GM21367 (cell line): ENCODE measurements at regions not wholly inside any gene's neighbourhood (a gene's known extent, or its start where the extent isn't known, plus 50 kb on each side); places are given as distances from the start of the nearest gene placed in this dataset.

Experiments
- ATAC-seq: cut with Tn5 transposase; IDR thresholded peaks from one replicate; pipeline ENCODE4 v1.9.1; 2021; ENCODE audit not compliant: unreplicated experiment

DNA sequence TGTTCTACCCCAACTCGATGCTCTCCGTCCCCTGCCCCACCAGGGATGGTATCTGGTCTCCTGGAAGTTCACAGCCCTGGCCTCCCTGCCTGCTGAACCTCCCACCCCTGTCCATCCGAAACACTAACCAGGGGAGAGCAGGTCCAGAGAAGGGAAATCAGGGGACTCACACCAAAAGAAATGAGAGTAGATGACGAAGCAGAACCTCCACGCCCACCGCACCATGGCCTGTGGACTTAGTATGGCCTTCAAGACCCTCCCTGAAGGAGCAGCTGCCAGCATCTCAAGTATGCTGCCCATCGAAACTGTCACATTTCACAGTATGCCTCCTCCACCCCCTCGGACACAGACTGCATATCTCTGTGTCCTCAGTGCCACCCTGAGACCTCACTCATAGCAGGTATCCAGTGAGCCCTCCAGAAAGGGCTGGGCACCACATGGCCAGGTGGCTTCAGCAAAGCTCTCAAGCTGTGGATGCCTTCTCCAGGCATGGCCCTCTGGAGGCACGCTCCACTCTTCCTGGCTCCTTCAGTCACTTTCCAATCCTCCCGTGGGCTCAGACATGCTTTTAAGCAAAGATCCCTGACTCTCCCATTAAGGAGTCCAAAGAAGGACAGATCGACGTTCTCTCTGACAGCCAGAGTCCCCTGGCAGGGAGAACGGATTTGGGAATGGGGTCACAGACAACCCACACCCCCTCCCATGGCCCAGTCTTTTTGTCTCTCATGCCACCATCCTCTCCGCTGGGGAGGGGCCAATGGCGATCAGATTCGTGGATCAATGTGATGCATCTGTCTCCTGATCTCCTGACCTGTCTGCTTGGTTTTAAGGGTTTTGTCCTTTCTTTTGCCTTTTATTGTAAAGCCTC lies 158.4 kb downstream of the ANKRD60 start:
- no peak for ATAC-seq

GRCh38 chr20:58069207-58069606 lies 159.2 kb downstream of the ANKRD60 start:
- no peak for ATAC-seq

DNA sequence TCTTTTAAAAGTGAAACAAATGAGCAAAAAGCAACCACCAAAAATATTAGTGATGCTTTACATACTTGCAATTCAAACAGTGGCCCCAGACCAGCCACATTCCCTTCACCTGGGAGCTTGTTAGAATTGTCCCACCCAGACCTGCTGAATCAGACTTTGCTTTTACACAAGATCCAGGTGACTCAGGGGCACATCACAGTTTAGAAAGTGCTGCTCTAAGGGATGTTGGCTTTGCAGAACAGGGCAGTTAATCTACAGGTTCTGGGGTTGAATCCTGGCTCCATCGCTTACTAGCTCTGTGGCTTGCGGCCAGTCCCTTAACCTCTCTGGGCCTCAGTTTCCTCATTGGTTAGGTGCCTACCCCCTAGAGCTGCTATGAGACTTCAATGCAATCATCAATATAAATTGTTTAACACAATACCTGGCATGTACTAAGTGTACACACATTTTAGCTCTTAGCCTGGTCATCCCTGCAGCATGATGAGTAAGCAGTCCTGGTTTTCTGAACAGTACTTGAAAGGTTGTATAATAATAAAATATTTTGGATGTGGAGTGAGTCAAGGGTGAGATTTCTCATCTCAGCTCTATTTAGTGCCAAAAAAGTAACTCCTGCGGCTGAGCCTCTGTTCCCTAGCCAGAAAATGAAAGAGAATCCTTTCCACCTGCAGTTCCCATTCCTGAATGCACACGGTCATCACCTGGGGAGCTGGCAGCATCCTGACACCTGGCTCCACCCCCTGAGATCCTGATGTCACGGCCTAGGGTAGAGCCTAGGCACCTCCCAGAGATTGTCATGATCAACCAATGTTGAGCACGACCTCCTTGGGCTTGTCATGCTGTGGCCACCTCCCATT lies 162.7 kb downstream of the ANKRD60 start:
- ATAC-seq: no peak

DNA sequence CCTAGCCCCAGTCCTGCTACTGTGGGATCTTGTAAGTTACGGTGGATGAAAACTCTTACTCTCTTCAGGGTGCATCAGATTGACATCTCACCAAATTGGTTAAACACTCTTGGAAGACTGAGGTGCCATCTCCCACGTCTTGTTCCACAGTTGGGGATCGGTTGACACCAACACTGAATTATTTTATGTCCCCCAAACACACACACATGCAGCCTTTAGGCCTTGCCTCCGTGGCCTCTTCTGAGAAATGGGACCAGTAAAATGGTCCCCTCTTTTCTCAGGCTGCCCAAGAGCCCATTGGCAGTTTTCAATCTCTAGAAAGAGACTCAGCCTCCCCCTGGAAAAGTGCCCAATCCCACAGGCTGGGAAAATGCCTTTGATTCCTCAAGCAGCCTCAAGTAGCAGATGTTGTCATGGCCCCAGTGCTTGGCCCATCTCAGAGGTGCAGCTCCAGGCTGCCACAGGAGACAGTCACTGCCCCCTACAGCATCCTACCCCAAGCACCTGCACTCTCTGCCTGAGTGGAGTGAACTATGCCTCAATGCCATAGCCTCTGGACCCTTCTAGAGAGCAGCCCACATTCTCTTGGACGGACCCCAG lies 163.9 kb downstream of the ANKRD60 start:
- no peak for ATAC-seq

- ATAC-seq: no peak
Measured at GRCh38 chr20:58059260-58059544, 169.3 kb downstream of the ANKRD60 start.

GRCh38 chr20:58058421-58059259 lies 169.8 kb downstream of the ANKRD60 start:
- ATAC-seq: no peak

- ATAC-seq: no peak
Measured at GRCh38 chr20:58056921-58057686, 171.3 kb downstream of the ANKRD60 start.

GRCh38 chr20:58056021-58056591 lies 172.3 kb downstream of the ANKRD60 start:
- ATAC-seq: no peak

DNA sequence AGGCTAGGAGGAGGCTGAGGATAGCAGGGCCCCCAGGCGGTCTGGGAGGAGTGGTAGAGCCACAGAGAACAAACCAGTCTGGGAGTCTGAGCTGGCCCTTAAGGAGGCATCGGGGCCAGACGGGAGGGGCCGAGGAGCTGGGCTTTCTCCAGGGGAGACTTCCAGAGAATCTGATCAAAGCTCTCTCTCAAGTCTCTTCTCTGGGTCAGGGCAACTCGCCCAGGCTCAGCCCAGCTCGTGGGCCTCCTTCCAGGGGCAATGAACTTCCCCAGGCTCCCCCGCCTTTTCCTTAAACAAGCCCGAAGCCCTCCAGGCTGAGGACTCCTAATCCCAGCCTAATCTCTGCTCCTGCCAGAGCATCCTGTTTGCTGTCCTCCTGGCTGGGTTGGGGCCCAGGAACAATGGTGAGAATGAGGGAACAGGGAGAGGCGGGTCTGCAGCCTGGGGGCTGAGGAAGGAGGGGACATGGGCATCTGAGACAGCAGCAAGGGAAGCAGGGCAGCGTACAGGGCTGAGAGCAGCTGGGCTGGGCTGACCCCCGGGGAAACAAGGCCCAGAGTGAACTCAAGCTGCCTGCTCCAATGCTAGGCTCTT lies 173.6 kb downstream of the ANKRD60 start:
- no peak for ATAC-seq

DNA sequence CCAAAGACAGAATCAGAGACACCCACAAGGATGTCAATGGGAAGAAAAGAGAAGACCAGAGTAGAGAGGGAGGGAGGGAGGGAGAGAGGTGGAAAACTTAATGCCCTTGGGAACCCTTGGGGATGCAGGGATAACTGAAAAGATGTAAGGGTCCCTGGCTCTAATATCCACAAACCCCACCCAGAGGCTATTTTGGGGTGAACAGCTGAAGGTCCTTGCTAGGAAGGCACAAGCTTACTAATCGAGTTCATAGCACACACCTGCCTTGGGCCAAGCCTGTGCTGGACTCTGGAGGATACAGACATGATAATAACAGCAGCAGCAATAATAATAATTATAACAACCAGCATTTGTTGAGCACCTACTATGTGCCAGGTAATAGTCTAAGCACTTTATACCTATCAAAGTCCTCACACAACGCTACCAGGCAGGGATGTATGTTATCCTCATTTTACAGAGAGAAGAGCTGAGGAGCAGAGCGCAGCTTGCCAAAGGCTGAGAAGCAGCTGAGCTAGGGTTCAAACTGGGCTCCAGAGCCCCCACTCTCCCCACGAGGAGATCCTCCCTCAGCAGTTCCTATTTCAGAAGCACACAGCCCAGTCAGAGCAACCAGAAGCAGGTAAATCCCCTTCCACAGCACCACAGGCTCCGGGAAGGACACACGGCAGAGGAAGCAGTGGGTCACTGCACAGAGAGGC lies 174.2 kb downstream of the ANKRD60 start:
- no peak for ATAC-seq

- ATAC-seq: no peak
Measured at GRCh38 chr20:58053391-58054055, 174.9 kb downstream of the ANKRD60 start.

DNA sequence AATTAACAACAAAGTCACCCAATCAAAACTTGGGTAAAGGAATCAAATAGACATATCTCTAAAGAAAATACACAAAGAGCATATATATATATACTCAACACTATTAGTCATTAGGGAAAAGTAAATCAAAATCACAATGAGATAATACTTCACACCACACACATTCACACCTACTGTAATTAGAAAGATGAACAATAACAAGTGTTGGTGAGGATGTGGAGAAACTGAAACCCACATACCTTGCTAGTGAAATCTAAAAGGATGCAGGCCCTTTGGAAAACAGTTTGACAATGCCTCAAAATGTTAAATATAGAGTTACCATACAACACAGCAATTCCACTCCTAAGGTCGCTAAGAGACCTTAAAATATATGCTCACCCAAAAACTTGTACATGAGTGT lies 177.1 kb downstream of the ANKRD60 start:
- no peak for ATAC-seq

DNA sequence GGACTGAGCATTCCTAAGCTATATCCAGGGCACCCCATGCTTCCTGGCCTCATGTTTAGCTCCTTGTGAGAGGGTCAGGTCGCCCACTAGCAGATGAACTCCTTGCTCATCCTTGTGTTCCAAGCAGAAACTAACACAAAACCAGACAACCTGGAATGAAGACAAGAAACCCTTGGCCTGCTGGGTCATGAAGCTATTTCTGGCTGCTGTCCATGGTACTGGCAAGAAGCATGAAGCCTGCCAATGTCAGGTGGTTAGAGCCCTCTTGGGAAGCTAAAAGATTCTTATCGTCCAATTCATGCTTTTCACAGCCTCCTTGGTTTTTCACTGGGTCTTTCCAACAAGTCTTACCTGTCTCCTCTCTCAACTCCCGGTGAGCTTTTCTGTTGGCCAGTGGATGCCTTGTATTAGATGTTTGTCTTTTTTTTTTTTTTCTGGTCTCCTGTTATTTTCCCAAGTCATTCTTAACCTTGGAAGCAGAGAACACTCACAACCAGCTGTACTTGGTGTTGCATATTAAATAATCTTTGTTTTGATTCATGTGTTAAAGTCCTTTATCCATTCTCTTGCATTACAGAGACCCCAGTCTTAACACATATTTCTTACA lies 180.3 kb downstream of the ANKRD60 start:
- no peak for ATAC-seq

GRCh38 chr20:58046311-58046710 lies 182.1 kb downstream of the ANKRD60 start:
- no peak for ATAC-seq

- no peak for ATAC-seq
Measured at GRCh38 chr20:58045579-58045978, 182.9 kb downstream of the ANKRD60 start.

DNA sequence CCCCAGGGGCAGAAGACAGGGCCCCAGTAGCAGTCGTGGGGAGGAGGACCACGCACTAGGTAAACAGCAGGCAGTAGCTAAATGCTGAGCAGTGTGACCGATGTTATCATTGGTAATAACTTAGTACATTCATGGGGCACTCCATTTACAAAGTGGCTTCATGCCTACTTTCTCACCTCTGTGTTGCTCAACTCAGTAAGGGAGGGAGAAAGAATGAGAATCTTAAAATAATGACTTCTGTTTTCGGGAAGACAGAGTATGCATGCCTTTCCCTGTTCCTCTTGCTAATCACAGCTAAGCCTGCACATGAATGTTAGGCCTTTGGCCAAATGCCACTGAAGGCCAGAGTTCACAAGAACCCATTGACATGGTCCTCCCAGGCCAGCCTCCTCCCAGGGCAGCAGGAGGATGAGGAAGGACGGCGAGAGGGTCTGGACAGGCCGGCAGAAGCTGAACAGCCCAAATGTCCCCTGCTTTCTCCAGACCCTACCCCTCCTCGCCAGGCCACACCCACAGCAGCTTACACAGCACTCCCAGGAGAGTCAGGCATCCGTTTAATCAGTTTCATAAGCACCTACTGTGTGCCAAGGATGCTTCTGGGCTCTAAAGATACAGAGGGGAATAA lies 183.4 kb downstream of the ANKRD60 start:
- no peak for ATAC-seq

GRCh38 chr20:58044286-58044685 lies 184.2 kb downstream of the ANKRD60 start:
- no peak for ATAC-seq
